K562 (cell line): ENCODE measurements at regions not wholly inside any gene's neighbourhood (a gene's known extent, or its start where the extent isn't known, plus 50 kb on each side); places are given as distances from the start of the nearest gene placed in this dataset.

Source experiments
- ATAC-seq: fragments of 200-7000 bp; cut with Tn5 transposase; 3 replicates; pipeline ENCODE4 v1.9.1; 2020; ENCODE audit warnings: moderate library complexity
- BruUV-seq: library from RNA; stranded (reverse); fragments of 400-500 nt; replicated peaks from 2 replicates; lab custom pipeline; 2021; lab: Mats Ljungman, UMichigan
- CTCF ChIA-PET: fragments of 300-600 bp; formaldehyde crosslinking; extraction: SDS; loops from one replicate; lab custom pipeline; 2021; ENCODE audit warnings: low intra/inter-chr PET ratio; lab: Yijun Ruan, JAX
- POLR2A ChIA-PET: fragments of 300-600, 350-650 bp; sonication (Branson Sonifier 250); formaldehyde crosslinking; extraction: SDS; loops from one replicate; lab custom pipeline; 2021; ENCODE audit warnings: antibody characterized with exemption, inconsistent platforms; lab: Yijun Ruan, JAX
- DNase-seq, 4 experiments: peaks; one replicate each; pipeline versions ENCODE4 v3.0.0 to v3.0.0-alpha.2; 2011 to 2018; ENCODE audit warnings: low spot score in 3 of 4, mixed read lengths in 3 of 4; ENCODE audit errors: extremely low read depth in 1 of 4
- FAIRE-seq: peaks from 2 replicates; lab custom pipeline; 2011; peaks lifted over from hg19 to GRCh38; lab: Jason Lieb, UNC
- H2AFZ ChIP-seq: 2 replicates; pipeline ENCODE4 v1.6.0; 2011; ENCODE audit warnings: low read depth, low read length, control low read depth, inconsistent platforms
- H3K27ac ChIP-seq: fragments of 200-600 bp; 3 replicates; pipeline ENCODE4 v1.8.0; 2011; ENCODE audit warnings: low read depth, mild to moderate bottlenecking, control low read depth, inconsistent platforms, low read length, moderate library complexity, mixed read lengths; ENCODE audit errors: extremely low read depth
- H3K27me3 ChIP-seq, 2 experiments: fragments of 300-600 bp in 1 of 2; 2 replicates in 1 of 2; 3 replicates in 1 of 2; pipeline versions ENCODE4 v1.6.0 to v1.8.0; 2011; ENCODE audit warnings: inconsistent platforms in 2 of 2, low read length in 2 of 2, mild to moderate bottlenecking in 1 of 2, mixed read lengths in 1 of 2, moderate library complexity in 1 of 2; ENCODE audit not compliant: control insufficient read depth in 2 of 2, insufficient read depth in 2 of 2
- H3K36me3 ChIP-seq: fragments of 300-600 bp; 3 replicates; pipeline ENCODE4 v1.8.0; 2011; ENCODE audit warnings: mild to moderate bottlenecking, low read length, inconsistent platforms; ENCODE audit not compliant: control insufficient read depth, insufficient read depth
- H3K4me1 ChIP-seq, 2 experiments: fragments of 200-600 bp in 1 of 2; replicated peaks in 1 of 2; 2 replicates in 1 of 2; 3 replicates in 1 of 2; pipeline versions ENCODE4 v1.5.1 to v1.8.0; 2011; ENCODE audit warnings: inconsistent platforms in 2 of 2, low read length in 2 of 2, mild to moderate bottlenecking in 1 of 2, mixed read lengths in 1 of 2, moderate library complexity in 1 of 2; ENCODE audit not compliant: control insufficient read depth in 2 of 2, insufficient read depth in 2 of 2
- H3K4me2 ChIP-seq: 2 replicates; pipeline ENCODE4 v1.6.1; 2011; ENCODE audit warnings: low read length, control low read depth, inconsistent platforms, mixed read lengths; ENCODE audit not compliant: insufficient read depth
- H3K4me3 ChIP-seq: fragments of 200-600 bp; sonication (generic), shearing (Covaris generic); 2 replicates; pipeline ENCODE4 v1.5.1; 2016; ENCODE audit warnings: control low read depth, inconsistent platforms
- H3K79me2 ChIP-seq: fragments of 200-600 bp; 3 replicates; pipeline ENCODE4 v1.8.0; 2011; ENCODE audit warnings: low read length, inconsistent platforms; ENCODE audit not compliant: control insufficient read depth, insufficient read depth
- H3K9ac ChIP-seq, 2 experiments: 2 replicates each; pipeline versions ENCODE4 v1.6.0 to v1.6.1; 2011; ENCODE audit warnings: low read depth in 2 of 2, low read length in 2 of 2, control low read depth in 1 of 2, inconsistent platforms in 1 of 2, mild to moderate bottlenecking in 1 of 2, mixed read lengths in 1 of 2; ENCODE audit not compliant: insufficient read depth in 1 of 2
- H3K9me1 ChIP-seq: one replicate; pipeline ENCODE4 v1.6.0; 2011; ENCODE audit warnings: inconsistent platforms, mild to moderate bottlenecking, low read length, moderate library complexity; ENCODE audit not compliant: control insufficient read depth, insufficient read depth
- H3K9me3 ChIP-seq: replicated peaks from 2 replicates; pipeline ENCODE4 v1.5.1; 2011; ENCODE audit warnings: low read depth, low read length, inconsistent platforms; ENCODE audit not compliant: control insufficient read depth, insufficient read depth
- H4K20me1 ChIP-seq: replicated peaks from 2 replicates; pipeline ENCODE4 v1.6.1; 2011; ENCODE audit warnings: low read length, inconsistent platforms, mixed read lengths; ENCODE audit not compliant: control insufficient read depth, insufficient read depth
- BRD9 ChIP-seq: fragments of 450-650 bp; IDR thresholded peaks from 2 replicates; pipeline ENCODE4 v1.6.1; 2018; ENCODE audit warnings: low read depth; ENCODE audit not compliant: partially characterized antibody
- C11orf30 ChIP-seq: fragments of 450-650 bp; IDR thresholded peaks from 2 replicates; pipeline ENCODE4 v1.6.1; 2016; ENCODE audit warnings: low read depth, mild to moderate bottlenecking
- CREB1 ChIP-seq, 2 experiments: sonication (generic) in 1 of 2; formaldehyde crosslinking in 1 of 2; IDR thresholded peaks; 2 replicates each; pipeline versions ENCODE4 v1.6.1 to v1.8.0; 2012 to 2022; ENCODE audit warnings: inconsistent platforms in 1 of 2, mild to moderate bottlenecking in 1 of 2, missing genetic modification reagents in 1 of 2, moderate library complexity in 1 of 2
- EWSR1 ChIP-seq: fragments of 450-650 bp; IDR thresholded peaks from 2 replicates; pipeline ENCODE4 v1.6.1; 2018; ENCODE audit warnings: borderline replicate concordance, mild to moderate bottlenecking, low read depth, moderate library complexity; ENCODE audit not compliant: partially characterized antibody
- MEIS2 ChIP-seq: fragments of 450-650 bp; IDR thresholded peaks from 2 replicates; pipeline ENCODE4 v1.6.1; 2014; ENCODE audit warnings: mild to moderate bottlenecking; ENCODE audit not compliant: partially characterized antibody
- NFIX ChIP-seq: fragments of 250-450 bp; sonication (Bioruptor Pico); IDR thresholded peaks from 2 replicates; pipeline ENCODE4 v1.4.0; 2020; ENCODE audit warnings: low read depth, mild to moderate bottlenecking, moderate library complexity
- PPARD ChIP-seq: fragments of 250-450 bp; sonication (Bioruptor Pico); IDR thresholded peaks from 2 replicates; pipeline ENCODE4 v1.8.0; 2022; ENCODE audit warnings: inconsistent platforms, mild to moderate bottlenecking, moderate library complexity
- SP2 ChIP-seq: IDR thresholded peaks from 2 replicates; pipeline ENCODE4 v1.6.1; 2011; ENCODE audit warnings: mild to moderate bottlenecking, low read depth, low read length, moderate library complexity; ENCODE audit not compliant: poor library complexity, severe bottlenecking; ENCODE audit errors: extremely low read depth
- SRSF7 ChIP-seq: fragments of 200-400 bp; formaldehyde crosslinking; optimal IDR thresholded peaks from 2 replicates; pipeline ENCODE3; 2017; ENCODE audit warnings: mild to moderate bottlenecking, low read depth, low read length
- TBP ChIP-seq: optimal IDR thresholded peaks from 2 replicates; pipeline ENCODE3; 2011; ENCODE audit warnings: low read depth, low read length, improper control_type of control experiment
- ZBTB8A ChIP-seq: fragments of 450-650 bp; IDR thresholded peaks from 2 replicates; pipeline ENCODE4 v1.6.1; 2018; ENCODE audit warnings: mild to moderate bottlenecking, moderate library complexity; ENCODE audit not compliant: partially characterized antibody
- ZC3H4 ChIP-seq: sonication (generic); formaldehyde crosslinking; IDR thresholded peaks from 2 replicates; pipeline ENCODE4 v1.9.0; 2021; ENCODE audit warnings: missing genetic modification reagents, borderline replicate concordance
- ZNF77 ChIP-seq: fragments of 250-450 bp; sonication (Bioruptor Pico); IDR thresholded peaks from 2 replicates; pipeline ENCODE4 v1.5.0; 2020
- WGBS: fragments of 100-300 bp; shearing (Covaris generic); methylation state at CpG from one replicate; pipeline ENCODE4 v1.1.6; 2016; ENCODE audit warnings: low coverage, mixed read lengths; ENCODE audit not compliant: insufficient coverage; ENCODE audit errors: missing lambda C conversion rate; 5-methylcytosine and 5-hydroxymethylcytosine counted together
- in situ Hi-C: fragments of 300-500 bp; cut with MboI; formaldehyde crosslinking; loops from 4 replicates; pipeline ENCODE4 v1.15.0; 2018; ENCODE audit warnings: inconsistent platforms, mixed read lengths
- intact Hi-C: fragments of 100-400 bp; cut with micrococcal nuclease; formaldehyde crosslinking; loops from 2 replicates; pipeline ENCODE4 v1.14.2; 2022
- TF ChIP-seq, protein P1 (sequence below), 2 experiments: fragments of 450-650 bp in 1 of 2; sonication (generic) in 1 of 2; formaldehyde crosslinking; conservative IDR thresholded peaks; 2 replicates each; pipeline versions ENCODE4 v1.4.0 to v1.8.1; 2020 to 2022; ENCODE audit warnings: mild to moderate bottlenecking in 1 of 2, missing genetic modification reagents in 1 of 2
- TF ChIP-seq, protein P2 (sequence below): fragments of 450-650 bp; IDR thresholded peaks from 2 replicates; pipeline ENCODE4 v1.6.1; 2016
- TF ChIP-seq, protein P3 (sequence below), 2 experiments: IDR thresholded peaks; 2 replicates each; pipeline ENCODE4 v1.6.1; 2012; ENCODE audit warnings: improper control_type of control experiment in 2 of 2, low read depth in 2 of 2, low read length in 2 of 2, borderline replicate concordance in 1 of 2
- TF ChIP-seq, protein P4 (sequence below): sonication (generic); IDR thresholded peaks from 2 replicates; pipeline ENCODE4 v1.6.1; 2016

- TF ChIP-seq MEIS2, result peak; percentile 77
- no peak for TF ChIP-seq TBP
- TF ChIP-seq NFIX (CRISPR knock-in tag), result no peak
- TF ChIP-seq ZNF77, result no peak
- no peak for TF ChIP-seq CREB1 (IDR thresholded peaks at IDR 0.05)
- no peak for TF ChIP-seq CREB1 (CRISPR knock-in tag; IDR thresholded peaks at IDR 0.05)
- TF ChIP-seq ZBTB8A, result no peak
- TF ChIP-seq, protein P1, sequence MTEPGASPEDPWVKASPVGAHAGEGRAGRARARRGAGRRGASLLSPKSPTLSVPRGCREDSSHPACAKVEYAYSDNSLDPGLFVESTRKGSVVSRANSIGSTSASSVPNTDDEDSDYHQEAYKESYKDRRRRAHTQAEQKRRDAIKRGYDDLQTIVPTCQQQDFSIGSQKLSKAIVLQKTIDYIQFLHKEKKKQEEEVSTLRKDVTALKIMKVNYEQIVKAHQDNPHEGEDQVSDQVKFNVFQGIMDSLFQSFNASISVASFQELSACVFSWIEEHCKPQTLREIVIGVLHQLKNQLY (CRISPR knock-in tag; conservative IDR thresholded peaks at IDR 0.05), result no peak
- TF ChIP-seq, protein P2, sequence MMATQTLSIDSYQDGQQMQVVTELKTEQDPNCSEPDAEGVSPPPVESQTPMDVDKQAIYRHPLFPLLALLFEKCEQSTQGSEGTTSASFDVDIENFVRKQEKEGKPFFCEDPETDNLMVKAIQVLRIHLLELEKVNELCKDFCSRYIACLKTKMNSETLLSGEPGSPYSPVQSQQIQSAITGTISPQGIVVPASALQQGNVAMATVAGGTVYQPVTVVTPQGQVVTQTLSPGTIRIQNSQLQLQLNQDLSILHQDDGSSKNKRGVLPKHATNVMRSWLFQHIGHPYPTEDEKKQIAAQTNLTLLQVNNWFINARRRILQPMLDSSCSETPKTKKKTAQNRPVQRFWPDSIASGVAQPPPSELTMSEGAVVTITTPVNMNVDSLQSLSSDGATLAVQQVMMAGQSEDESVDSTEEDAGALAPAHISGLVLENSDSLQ, result peak; percentile 21; the same call in 1 of the 2 replicates
These were observed 82.6 kb upstream of the PCGF5 start (continued) for GRCh38 chr10:91137822-91138221.

GRCh38 chr10:91140995-91141549, 79.4 kb upstream of the PCGF5 start:
- H3K4me1 ChIP-seq, result no peaks in the 10 kb centered on the region
- no peak overlapping the region for H3K4me2 ChIP-seq
- DNase-seq, result no peak
- intact Hi-C loops, result no loop called here
- no peaks in the 10 kb centered on the region for H3K9me1 ChIP-seq
- ChIA-PET CTCF (interaction anchor here (0.7 kb wide), 1 partner anchor 111 kb away, joined by 3 read pairs; no protein-coding TSS in a partner anchor), POLR2A (no interaction called here)
- H3K9ac ChIP-seq, result no peak overlapping the region
- no peak for ATAC-seq
- no peak for FAIRE-seq
- H3K79me2 ChIP-seq, result no peaks in the 10 kb centered on the region
- H3K27me3 ChIP-seq, result no peaks in the 10 kb centered on the region
- in situ Hi-C loops, result no loop called here
- WGBS, result 3% methylated on average over 6 of the region's 6 CpGs
- H3K9me3 ChIP-seq, result no peaks in the 10 kb centered on the region
- BruUV-seq, result no TSS peak
- no peaks in the 10 kb centered on the region for H4K20me1 ChIP-seq
- no peaks in the 10 kb centered on the region for H3K36me3 ChIP-seq
- H3K27ac ChIP-seq, result no peak overlapping the region
- H2AFZ ChIP-seq, result no peak overlapping the region
- H3K4me3 ChIP-seq, result no peak overlapping the region
- no peak for TF ChIP-seq C11orf30
- no peak for TF ChIP-seq EWSR1
- TF ChIP-seq SRSF7, result no peak
- TF ChIP-seq, protein P3, sequence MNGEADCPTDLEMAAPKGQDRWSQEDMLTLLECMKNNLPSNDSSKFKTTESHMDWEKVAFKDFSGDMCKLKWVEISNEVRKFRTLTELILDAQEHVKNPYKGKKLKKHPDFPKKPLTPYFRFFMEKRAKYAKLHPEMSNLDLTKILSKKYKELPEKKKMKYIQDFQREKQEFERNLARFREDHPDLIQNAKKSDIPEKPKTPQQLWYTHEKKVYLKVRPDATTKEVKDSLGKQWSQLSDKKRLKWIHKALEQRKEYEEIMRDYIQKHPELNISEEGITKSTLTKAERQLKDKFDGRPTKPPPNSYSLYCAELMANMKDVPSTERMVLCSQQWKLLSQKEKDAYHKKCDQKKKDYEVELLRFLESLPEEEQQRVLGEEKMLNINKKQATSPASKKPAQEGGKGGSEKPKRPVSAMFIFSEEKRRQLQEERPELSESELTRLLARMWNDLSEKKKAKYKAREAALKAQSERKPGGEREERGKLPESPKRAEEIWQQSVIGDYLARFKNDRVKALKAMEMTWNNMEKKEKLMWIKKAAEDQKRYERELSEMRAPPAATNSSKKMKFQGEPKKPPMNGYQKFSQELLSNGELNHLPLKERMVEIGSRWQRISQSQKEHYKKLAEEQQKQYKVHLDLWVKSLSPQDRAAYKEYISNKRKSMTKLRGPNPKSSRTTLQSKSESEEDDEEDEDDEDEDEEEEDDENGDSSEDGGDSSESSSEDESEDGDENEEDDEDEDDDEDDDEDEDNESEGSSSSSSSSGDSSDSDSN (IDR thresholded peaks at IDR 0.05; ENCODE audit: borderline replicate concordance in 1 of 2, low read depth in 2 of 2, low read length in 2 of 2), result no peak
- TF ChIP-seq BRD9, result no peak
- TF ChIP-seq ZC3H4 (CRISPR knock-in tag), result no peak
- no peak for TF ChIP-seq SP2
- TF ChIP-seq PPARD (CRISPR knock-in tag), result no peak
- TF ChIP-seq, protein P4, sequence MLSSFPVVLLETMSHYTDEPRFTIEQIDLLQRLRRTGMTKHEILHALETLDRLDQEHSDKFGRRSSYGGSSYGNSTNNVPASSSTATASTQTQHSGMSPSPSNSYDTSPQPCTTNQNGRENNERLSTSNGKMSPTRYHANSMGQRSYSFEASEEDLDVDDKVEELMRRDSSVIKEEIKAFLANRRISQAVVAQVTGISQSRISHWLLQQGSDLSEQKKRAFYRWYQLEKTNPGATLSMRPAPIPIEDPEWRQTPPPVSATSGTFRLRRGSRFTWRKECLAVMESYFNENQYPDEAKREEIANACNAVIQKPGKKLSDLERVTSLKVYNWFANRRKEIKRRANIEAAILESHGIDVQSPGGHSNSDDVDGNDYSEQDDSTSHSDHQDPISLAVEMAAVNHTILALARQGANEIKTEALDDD, result no peak
